ENCODE measurements at regions not wholly inside any gene's neighbourhood (a gene's known extent, or its start where the extent isn't known, plus 50 kb on each side); places are given as distances from the start of the nearest gene placed in this dataset.
A peak's percentile ranks its signal among the peaks of the same experiment; 100 is the strongest.

DNA sequence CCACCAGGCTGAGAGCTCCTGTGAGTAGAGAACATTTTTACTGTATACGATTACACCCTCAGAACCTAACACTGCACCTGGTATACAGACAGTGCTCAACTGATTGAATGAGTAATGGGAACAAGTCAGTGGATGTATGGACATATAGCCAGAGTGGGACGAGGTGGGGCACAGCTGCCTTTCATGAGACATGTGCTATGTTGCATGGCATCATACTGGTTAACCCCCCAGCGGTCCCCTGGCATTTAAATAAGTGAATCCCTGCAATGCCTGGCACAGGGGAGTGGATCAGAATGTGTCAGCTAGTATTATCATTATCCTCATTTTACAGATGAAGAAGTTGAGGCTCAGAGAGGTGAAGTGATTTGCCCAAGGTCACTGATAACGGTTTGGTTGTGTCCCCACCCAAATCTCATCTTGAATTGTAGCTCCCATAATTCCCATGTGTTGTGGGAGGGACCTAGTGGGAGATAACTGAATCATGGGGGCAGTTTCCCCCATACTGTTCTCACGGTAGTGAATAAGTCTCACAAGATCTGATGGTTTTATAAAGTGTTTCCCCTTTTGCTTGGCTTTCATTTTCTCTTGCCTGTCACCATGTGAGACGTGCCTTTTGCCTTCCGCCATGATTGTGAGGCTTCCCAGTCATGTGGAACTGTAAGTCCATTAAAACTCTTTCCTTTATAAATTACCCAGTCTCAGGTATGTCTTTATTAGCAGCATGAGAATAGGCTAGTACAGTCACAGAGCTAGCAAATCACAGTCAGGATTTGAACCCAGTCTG lies 56.0 kb upstream of the ATP2B2 start:
- H3K27me3 ChIP-seq, result no peaks in the 10 kb centered on the region
- no peak overlapping the region for H3K9ac ChIP-seq
- DNase-seq (ENCODE audit: low spot score), result no peak
- no peaks in the 10 kb centered on the region for H3K36me3 ChIP-seq
- H3K27ac ChIP-seq, result no peak overlapping the region
- no peaks in the 10 kb centered on the region for H4K20me1 ChIP-seq (ENCODE audit: low read depth)
- TF ChIP-seq EZH2phosphoT487 (IDR thresholded peaks at IDR 0.05) (no peak), EZH2 (IDR thresholded peaks at IDR 0.05) (no peak)
- TF ChIP-seq, protein P1, sequence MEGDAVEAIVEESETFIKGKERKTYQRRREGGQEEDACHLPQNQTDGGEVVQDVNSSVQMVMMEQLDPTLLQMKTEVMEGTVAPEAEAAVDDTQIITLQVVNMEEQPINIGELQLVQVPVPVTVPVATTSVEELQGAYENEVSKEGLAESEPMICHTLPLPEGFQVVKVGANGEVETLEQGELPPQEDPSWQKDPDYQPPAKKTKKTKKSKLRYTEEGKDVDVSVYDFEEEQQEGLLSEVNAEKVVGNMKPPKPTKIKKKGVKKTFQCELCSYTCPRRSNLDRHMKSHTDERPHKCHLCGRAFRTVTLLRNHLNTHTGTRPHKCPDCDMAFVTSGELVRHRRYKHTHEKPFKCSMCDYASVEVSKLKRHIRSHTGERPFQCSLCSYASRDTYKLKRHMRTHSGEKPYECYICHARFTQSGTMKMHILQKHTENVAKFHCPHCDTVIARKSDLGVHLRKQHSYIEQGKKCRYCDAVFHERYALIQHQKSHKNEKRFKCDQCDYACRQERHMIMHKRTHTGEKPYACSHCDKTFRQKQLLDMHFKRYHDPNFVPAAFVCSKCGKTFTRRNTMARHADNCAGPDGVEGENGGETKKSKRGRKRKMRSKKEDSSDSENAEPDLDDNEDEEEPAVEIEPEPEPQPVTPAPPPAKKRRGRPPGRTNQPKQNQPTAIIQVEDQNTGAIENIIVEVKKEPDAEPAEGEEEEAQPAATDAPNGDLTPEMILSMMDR (IDR thresholded peaks at IDR 0.05), result no peak
- peaks cover 14% of the 10 kb centered on the region for H3K4me1 ChIP-seq
- no peak overlapping the region for H3K4me3 Mint-ChIP-seq
- no peak overlapping the region for H3K4me3 ChIP-seq
- H3K9me3 Mint-ChIP-seq, result no peaks in the 10 kb centered on the region
- no peaks in the 10 kb centered on the region for H3K79me2 ChIP-seq (ENCODE audit: low read depth)
- peaks cover 32% of the 10 kb centered on the region for H3K4me1 Mint-ChIP-seq
- H3K36me3 Mint-ChIP-seq, result no peaks in the 10 kb centered on the region
- H3K4me2 ChIP-seq, result no peak overlapping the region
- no peaks in the 10 kb centered on the region for H3K9me3 ChIP-seq (ENCODE audit: low read depth)
- peaks cover 16% of the 10 kb centered on the region for H3K27me3 Mint-ChIP-seq (ENCODE audit: insufficient read depth, low read depth)
- peak overlapping the region; percentile 16 for H3K27ac Mint-ChIP-seq
- H3F3A ChIP-seq (ENCODE audit: low read depth), result no peaks in the 10 kb centered on the region
- H2AFZ ChIP-seq (replicated peaks), result no peak overlapping the region

DNA sequence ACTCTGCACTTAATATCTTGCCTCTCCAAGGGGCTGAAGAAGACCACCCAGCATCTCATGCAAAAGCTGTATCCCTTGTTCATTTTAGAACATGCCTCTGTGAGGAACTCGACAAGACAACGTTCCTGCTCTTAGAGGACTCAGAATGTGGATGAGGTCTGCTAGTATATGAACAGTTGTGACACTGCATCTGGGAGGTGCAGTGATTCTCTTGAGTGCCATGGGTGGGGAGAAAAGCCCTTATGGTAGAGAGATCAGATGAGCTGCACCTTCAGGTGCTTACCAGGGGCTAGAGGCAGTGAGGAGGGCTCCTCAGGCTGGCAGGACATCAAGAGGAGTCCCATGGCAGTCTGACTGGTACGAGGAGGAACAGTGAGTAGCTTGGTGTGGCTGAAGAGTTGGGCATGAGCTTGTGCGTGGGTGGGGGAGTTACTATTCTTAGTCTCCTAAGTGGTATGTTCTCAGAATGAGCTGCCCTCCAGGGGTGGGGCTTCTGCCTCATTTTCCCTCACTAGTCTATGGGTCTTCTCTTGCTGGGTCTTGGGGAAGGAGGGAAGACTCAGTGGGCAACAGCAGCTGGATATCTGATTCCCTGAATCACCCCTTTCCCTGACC lies 56.7 kb upstream of the ATP2B2 start:
- H3K36me3 Mint-ChIP-seq, result no peaks in the 10 kb centered on the region
- Histone ChIP-seq H3F3A (ENCODE audit: low read depth) (no peaks in the 10 kb centered on the region), H3K79me2 (ENCODE audit: low read depth) (no peaks in the 10 kb centered on the region), H2AFZ (replicated peaks) (no peak overlapping the region), H3K4me3 (no peak overlapping the region), H4K20me1 (ENCODE audit: low read depth) (no peaks in the 10 kb centered on the region), H3K9me3 (ENCODE audit: low read depth) (no peaks in the 10 kb centered on the region), H3K27me3 (no peaks in the 10 kb centered on the region), H3K9ac (no peak overlapping the region), H3K36me3 (no peaks in the 10 kb centered on the region), H3K4me1 (peaks cover 7% of the 10 kb centered on the region), H3K4me2 (no peak overlapping the region), H3K27ac (no peak overlapping the region)
- peaks cover 16% of the 10 kb centered on the region for H3K27me3 Mint-ChIP-seq (ENCODE audit: insufficient read depth, low read depth)
- H3K4me1 Mint-ChIP-seq, result peaks cover 26% of the 10 kb centered on the region
- DNase-seq (ENCODE audit: low spot score), result no peak
- H3K27ac Mint-ChIP-seq, result no peak overlapping the region
- TF ChIP-seq EZH2 (IDR thresholded peaks at IDR 0.05) (no peak), EZH2phosphoT487 (IDR thresholded peaks at IDR 0.05) (no peak)
- TF ChIP-seq, protein P1 (IDR thresholded peaks at IDR 0.05), result no peak
- H3K4me3 Mint-ChIP-seq, result no peak overlapping the region
- H3K9me3 Mint-ChIP-seq, result no peaks in the 10 kb centered on the region

DNA sequence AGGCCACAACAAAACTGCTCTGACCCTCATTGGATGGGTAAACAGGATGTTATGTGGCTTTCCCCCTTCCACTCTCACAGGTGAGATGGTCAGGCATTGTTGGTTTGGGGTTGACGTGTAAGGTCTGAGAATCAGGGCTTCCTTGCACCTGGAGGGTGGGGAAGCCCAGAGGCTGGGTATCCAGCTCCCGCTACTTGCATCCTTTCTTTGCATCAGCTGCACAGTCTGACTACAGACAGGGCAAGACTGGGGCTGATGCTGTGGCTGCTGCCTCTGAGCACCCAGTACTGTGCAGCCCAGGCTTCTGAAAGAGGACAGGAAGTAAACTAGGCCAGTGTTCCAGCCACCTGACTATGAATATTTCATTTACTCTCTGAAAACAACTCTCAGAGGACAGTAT lies 58.0 kb upstream of the ATP2B2 start:
- H3K4me3 Mint-ChIP-seq, result no peak overlapping the region

More for the DNA sequence above, 58.0 kb upstream of the ATP2B2 start:
- no peaks in the 10 kb centered on the region for H3K9me3 ChIP-seq (ENCODE audit: low read depth)
- TF ChIP-seq, protein P1 (IDR thresholded peaks at IDR 0.05), result no peak
- TF ChIP-seq EZH2 (IDR thresholded peaks at IDR 0.05) (no peak), EZH2phosphoT487 (IDR thresholded peaks at IDR 0.05) (no peak)
- H3K9me3 Mint-ChIP-seq, result no peaks in the 10 kb centered on the region
- no peaks in the 10 kb centered on the region for H3K27me3 ChIP-seq
- no peaks in the 10 kb centered on the region for H4K20me1 ChIP-seq (ENCODE audit: low read depth)
- H3K36me3 Mint-ChIP-seq, result no peaks in the 10 kb centered on the region
- no peaks in the 10 kb centered on the region for H3F3A ChIP-seq (ENCODE audit: low read depth)
- peaks cover 11% of the 10 kb centered on the region for H3K27me3 Mint-ChIP-seq (ENCODE audit: insufficient read depth, low read depth)
- H3K27ac ChIP-seq, result no peak overlapping the region
- DNase-seq (ENCODE audit: low spot score), result no peak
- no peak overlapping the region for H2AFZ ChIP-seq (replicated peaks)
- no peaks in the 10 kb centered on the region for H3K36me3 ChIP-seq
- peaks cover 3% of the 10 kb centered on the region for H3K4me1 ChIP-seq
- no peak overlapping the region for H3K9ac ChIP-seq
- peaks cover 18% of the 10 kb centered on the region for H3K4me1 Mint-ChIP-seq
- H3K79me2 ChIP-seq (ENCODE audit: low read depth), result no peaks in the 10 kb centered on the region
- H3K4me2 ChIP-seq, result no peak overlapping the region
- no peak overlapping the region for H3K27ac Mint-ChIP-seq
- no peak overlapping the region for H3K4me3 ChIP-seq
